Pons (tissue), 1 donor: ENCODE measurements at regions not wholly inside any gene's neighbourhood (a gene's known extent, or its start where the extent isn't known, plus 50 kb on each side); places are given as distances from the start of the nearest gene placed in this dataset.

ENCODE experiments used
- DNase-seq: peaks from one replicate; pipeline ENCODE4 v3.0.0-alpha.2; 2016; ENCODE audit warnings: low spot score

GRCh38 chr10:105370692-105371091 is 729.6 kb downstream of the SORCS3 start:
- no peak for DNase-seq

- DNase-seq = no peak
These were observed 718.6 kb downstream of the SORCS3 start for GRCh38 chr10:105359708-105360107.

DNA sequence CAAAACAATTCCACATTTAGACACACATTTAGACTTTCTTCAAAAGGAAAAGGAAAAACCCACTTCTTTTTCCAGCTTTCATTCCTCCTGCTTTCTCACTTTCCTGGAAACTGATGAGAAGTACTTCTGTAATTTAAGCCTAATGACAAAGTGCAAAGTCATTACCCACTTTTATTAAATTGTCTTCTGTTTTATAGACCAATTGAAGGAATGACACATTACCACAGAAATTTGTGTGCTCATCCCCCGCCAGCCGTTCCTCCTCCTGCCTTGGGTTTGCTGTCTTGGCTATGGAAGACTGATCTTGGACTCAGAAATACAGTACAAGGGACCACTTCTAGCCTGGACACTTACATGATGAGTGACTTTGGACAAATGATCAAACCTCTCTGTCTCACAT is 717.8 kb downstream of the SORCS3 start:
- no peak for DNase-seq

- DNase-seq = peak; percentile 29
These were observed 715.5 kb downstream of the SORCS3 start for GRCh38 chr10:105356626-105357025.

- no peak for DNase-seq
These were observed 712.9 kb downstream of the SORCS3 start for GRCh38 chr10:105354010-105354409.

DNA sequence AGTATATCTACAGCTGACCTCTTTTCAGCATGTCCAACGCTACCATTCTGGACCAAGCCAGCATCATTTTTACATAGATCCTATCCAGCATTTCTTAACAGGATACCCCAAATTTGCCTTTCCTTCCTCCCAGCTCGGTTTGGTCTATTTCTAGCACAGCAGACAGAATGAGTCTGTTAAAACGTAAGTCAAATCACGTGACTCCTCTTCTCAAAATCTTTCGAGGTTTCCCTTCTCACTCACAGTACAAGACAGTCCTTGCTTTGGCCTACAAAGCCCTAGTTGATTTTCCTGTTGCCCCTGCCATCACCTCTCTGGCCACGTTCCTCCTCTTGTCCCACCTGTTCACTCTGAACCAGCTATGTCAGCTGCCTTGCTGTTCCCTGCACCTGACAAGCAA is 711.7 kb downstream of the SORCS3 start:
- DNase-seq = no peak

DNA sequence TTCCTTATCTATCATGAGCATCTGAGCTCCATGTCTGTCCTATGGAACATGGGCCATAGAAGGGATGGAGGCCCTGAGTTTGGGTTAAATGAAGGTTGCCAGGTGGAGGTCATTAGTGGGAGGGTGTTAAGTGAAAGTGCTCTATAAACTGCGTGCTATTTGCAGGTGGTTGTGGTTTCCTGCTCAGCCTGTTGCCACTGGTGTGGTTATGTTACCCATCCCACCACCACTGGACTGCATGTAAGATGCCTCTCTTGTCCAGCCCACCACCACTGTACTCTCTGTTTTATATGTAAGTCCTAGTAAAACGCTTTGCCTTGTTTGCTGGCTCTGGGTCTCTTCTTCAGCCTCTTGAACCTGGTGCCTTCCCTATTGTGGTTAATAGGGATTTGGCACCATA is 711.2 kb downstream of the SORCS3 start:
- DNase-seq = no peak

- no peak for DNase-seq
These were observed 710.1 kb downstream of the SORCS3 start for GRCh38 chr10:105351187-105351586.

DNA sequence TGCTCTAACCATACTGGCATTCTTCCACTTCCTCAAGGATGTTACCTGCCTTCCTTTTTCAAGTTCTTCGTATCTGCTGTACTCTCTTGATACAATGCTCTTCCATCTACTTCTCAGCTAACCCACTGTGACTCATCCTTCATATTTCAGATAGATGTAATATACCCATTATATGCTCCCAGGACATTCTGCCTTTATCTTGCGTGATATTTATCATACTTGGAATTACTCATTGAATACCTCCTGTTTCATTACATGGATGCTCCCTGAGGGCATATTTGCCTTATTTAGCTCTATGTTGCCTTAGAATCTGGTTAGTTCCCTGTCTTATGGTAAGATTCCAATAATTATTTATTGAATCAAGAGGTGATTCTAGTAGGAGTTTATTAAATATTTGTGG is 706.4 kb downstream of the SORCS3 start:
- no peak for DNase-seq

DNA sequence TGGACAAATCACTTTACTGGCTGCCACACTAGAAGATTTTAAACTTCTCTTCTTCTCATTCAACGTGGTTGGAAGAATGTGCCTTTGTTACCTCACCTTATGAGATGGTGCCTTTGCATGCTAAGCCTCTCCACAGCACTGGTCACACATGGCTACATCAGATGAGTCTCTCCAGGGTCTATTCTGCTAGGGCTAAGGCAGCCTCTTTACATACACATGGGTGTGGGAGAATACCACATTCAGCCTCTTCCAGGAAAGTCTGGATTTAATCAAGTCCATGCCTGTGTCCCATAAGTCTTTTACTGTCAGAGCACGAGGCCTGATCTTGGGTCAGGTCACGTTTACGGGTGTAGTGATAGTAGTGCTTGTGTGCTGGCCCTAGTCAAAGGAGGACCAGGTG is 701.5 kb downstream of the SORCS3 start:
- DNase-seq = no peak

DNA sequence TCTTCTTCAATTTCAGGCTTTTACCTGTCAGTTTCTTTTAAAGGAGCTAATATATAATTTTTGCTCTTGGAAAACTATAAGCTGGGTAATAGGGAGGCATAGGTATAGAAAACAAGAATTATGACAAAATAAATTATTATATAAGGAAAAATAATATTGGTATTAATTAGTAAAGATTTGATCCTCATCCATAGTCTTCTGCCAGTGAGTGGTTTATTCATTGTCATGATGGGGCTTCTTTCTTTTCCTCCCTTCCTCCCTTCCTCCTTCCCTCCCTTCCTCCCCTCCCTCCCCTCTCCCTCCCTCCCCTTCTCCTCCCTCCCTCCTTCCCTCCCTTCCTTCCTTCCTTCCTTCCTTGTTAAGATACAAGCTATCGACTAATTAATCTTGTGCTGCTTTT is 698.6 kb downstream of the SORCS3 start:
- no peak for DNase-seq

GRCh38 chr10:105328503-105329133 is 687.5 kb downstream of the SORCS3 start:
- DNase-seq = no peak
